Mesothelial cell of epicardium (in vitro differentiated cells): ENCODE measurements at regions not wholly inside any gene's neighbourhood (a gene's known extent, or its start where the extent isn't known, plus 50 kb on each side); places are given as distances from the start of the nearest gene placed in this dataset.
"Not testable (repeated sequence)": the region's sequence is repeated elsewhere in the genome, so short reads cannot be mapped to it uniquely, and the experiment has no call there.

Source experiments
- DNase-seq, 2 experiments: peaks; one replicate each; pipeline ENCODE4 v3.0.0; 2021; ENCODE audit warnings: low spot score in 2 of 2; ENCODE audit not compliant: unreplicated experiment in 2 of 2
- H3K27ac Mint-ChIP-seq: 2 replicates; pipeline ENCODE4 v1.8.0; 2021; ENCODE audit warnings: mixed read lengths
- H3K27me3 Mint-ChIP-seq: 2 replicates; pipeline ENCODE4 v1.8.0; 2021; ENCODE audit warnings: low read depth, mixed read lengths
- H3K36me3 Mint-ChIP-seq: 2 replicates; pipeline ENCODE4 v1.8.0; 2021; ENCODE audit warnings: mixed read lengths
- H3K4me1 Mint-ChIP-seq: 2 replicates; pipeline ENCODE4 v1.8.0; 2021; ENCODE audit warnings: mixed read lengths
- H3K4me3 Mint-ChIP-seq: 2 replicates; pipeline ENCODE4 v1.8.0; 2021; ENCODE audit warnings: mild to moderate bottlenecking, moderate library complexity, mixed read lengths
- H3K9me3 Mint-ChIP-seq: 2 replicates; pipeline ENCODE4 v1.8.0; 2021; ENCODE audit warnings: mixed read lengths
- CTCF ChIP-seq: fragments of 200-600 bp; sonication (generic); IDR thresholded peaks from one replicate; pipeline ENCODE4 v1.5.0; 2021; ENCODE audit warnings: antibody characterized with exemption; ENCODE audit not compliant: unreplicated experiment

- Mint-ChIP-seq H3K4me1 (no peaks in the 10 kb centered on the region), H3K9me3 (no peaks in the 10 kb centered on the region), H3K27ac (no peak overlapping the region), H3K27me3 (no peaks in the 10 kb centered on the region), H3K4me3 (no peak overlapping the region), H3K36me3 (no peaks in the 10 kb centered on the region)
- no peak for TF ChIP-seq CTCF
- DNase-seq, result no peak
Observed at GRCh38 chr4:14919785-14920184, 82.5 kb upstream of the CPEB2 start.

GRCh38 chr4:14920237-14920636 is 82.0 kb upstream of the CPEB2 start:
- Mint-ChIP-seq H3K27me3 (no peaks in the 10 kb centered on the region), H3K4me1 (no peaks in the 10 kb centered on the region), H3K9me3 (no peaks in the 10 kb centered on the region), H3K27ac (no peak overlapping the region), H3K36me3 (no peaks in the 10 kb centered on the region), H3K4me3 (no peak overlapping the region)
- no peak for DNase-seq
- no peak for TF ChIP-seq CTCF

GRCh38 chr4:14920759-14921320 is 81.4 kb upstream of the CPEB2 start:
- Mint-ChIP-seq H3K4me1 (no peaks in the 10 kb centered on the region), H3K27ac (no peak overlapping the region), H3K4me3 (no peak overlapping the region), H3K27me3 (no peaks in the 10 kb centered on the region), H3K36me3 (no peaks in the 10 kb centered on the region), H3K9me3 (no peaks in the 10 kb centered on the region)
- DNase-seq, result no peak
- TF ChIP-seq CTCF, result no peak

GRCh38 chr4:14921781-14922180 is 80.5 kb upstream of the CPEB2 start:
- not testable (repeated sequence) for H3K27me3 Mint-ChIP-seq, H3K4me3 Mint-ChIP-seq, H3K27ac Mint-ChIP-seq, H3K4me1 Mint-ChIP-seq, H3K9me3 Mint-ChIP-seq, H3K36me3 Mint-ChIP-seq, DNase-seq

GRCh38 chr4:14924076-14924811 is 78.0 kb upstream of the CPEB2 start:
- H3K27ac Mint-ChIP-seq, result no peak overlapping the region
- TF ChIP-seq CTCF, result no peak
- no peak overlapping the region for H3K4me3 Mint-ChIP-seq
- no peaks in the 10 kb centered on the region for H3K9me3 Mint-ChIP-seq
- no peaks in the 10 kb centered on the region for H3K4me1 Mint-ChIP-seq
- no peaks in the 10 kb centered on the region for H3K36me3 Mint-ChIP-seq
- DNase-seq, result no peak
- no peaks in the 10 kb centered on the region for H3K27me3 Mint-ChIP-seq

- no peak for TF ChIP-seq CTCF
- Mint-ChIP-seq H3K27ac (no peak overlapping the region), H3K36me3 (no peaks in the 10 kb centered on the region), H3K4me3 (no peak overlapping the region), H3K27me3 (no peaks in the 10 kb centered on the region), H3K4me1 (no peaks in the 10 kb centered on the region), H3K9me3 (no peaks in the 10 kb centered on the region)
- no peak for DNase-seq
Observed at GRCh38 chr4:14924812-14925344, 77.4 kb upstream of the CPEB2 start.
